HUES64 (cell line): ENCODE measurements at regions not wholly inside any gene's neighbourhood (a gene's known extent, or its start where the extent isn't known, plus 50 kb on each side); places are given as distances from the start of the nearest gene placed in this dataset.

Experiments
- H3K27ac ChIP-seq: 2 replicates; pipeline ENCODE4 v1.7.0; 2013; ENCODE audit warnings: low read depth, low read length, inconsistent platforms
- H3K27me3 ChIP-seq: 2 replicates; pipeline ENCODE4 v1.6.1; 2013; ENCODE audit warnings: mild to moderate bottlenecking, low read length; ENCODE audit not compliant: insufficient read depth
- H3K36me3 ChIP-seq: 2 replicates; pipeline ENCODE4 v1.6.1; 2013; ENCODE audit warnings: mild to moderate bottlenecking, low read length; ENCODE audit not compliant: insufficient read depth
- H3K4me1 ChIP-seq: 2 replicates; pipeline ENCODE4 v1.6.1; 2013; ENCODE audit warnings: mild to moderate bottlenecking, low read length, moderate library complexity; ENCODE audit not compliant: insufficient read depth
- H3K4me3 ChIP-seq: 2 replicates; pipeline ENCODE4 v1.5.1; 2013; ENCODE audit warnings: mild to moderate bottlenecking, low read length, moderate library complexity
- H3K9ac ChIP-seq: 2 replicates; pipeline ENCODE4 v1.6.1; 2013; ENCODE audit warnings: mild to moderate bottlenecking, low read depth, low read length
- H3K9me3 ChIP-seq: 2 replicates; pipeline ENCODE4 v1.6.1; 2013; ENCODE audit warnings: low read depth, low read length; ENCODE audit not compliant: insufficient read depth
- WGBS: fragments of 150-250, 120-280 bp; methylation state at CpG from one replicate; pipeline ENCODE4 v1.1.7; 2013; ENCODE audit warnings: missing lambda C conversion rate; 5-methylcytosine and 5-hydroxymethylcytosine counted together

DNA sequence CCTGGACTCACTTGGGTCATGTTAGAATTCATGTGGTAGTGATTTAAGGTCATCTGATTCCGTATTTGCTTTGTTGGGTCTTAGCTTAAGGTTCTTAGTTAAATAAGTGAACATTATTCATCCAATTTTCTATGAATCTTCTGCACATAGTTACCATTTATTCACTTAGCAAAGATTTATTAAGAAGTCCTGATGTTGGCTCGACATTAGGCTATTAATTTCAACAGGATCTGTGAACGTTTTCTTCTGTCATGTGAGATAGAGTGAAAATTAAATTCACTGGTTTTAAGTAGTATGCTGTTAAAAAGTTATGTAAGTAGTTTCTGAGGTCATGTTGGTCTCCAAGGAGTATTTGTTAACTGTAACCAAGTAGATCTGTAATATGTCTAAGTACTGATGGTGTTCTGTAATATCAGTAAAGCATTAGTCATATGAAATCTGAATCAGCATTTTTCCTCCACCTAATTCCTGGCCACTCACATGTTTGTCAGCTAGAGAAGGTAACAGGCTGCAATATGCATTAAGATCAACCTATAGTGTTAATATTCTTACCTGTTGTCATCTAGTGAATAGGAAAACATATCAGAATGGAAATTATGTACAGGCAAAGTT is 155.6 kb downstream of the PCDH7 start:
- Histone ChIP-seq H3K4me1 (peaks cover 4% of the 10 kb centered on the region; the same call in 1 of the 2 replicates), H3K27ac (no peak overlapping the region), H3K27me3 (no peaks in the 10 kb centered on the region), H3K9me3 (no peaks in the 10 kb centered on the region), H3K9ac (no peak overlapping the region), H3K36me3 (no peaks in the 10 kb centered on the region), H3K4me3 (no peak overlapping the region)
- WGBS: 90% methylated on average over 2 of the region's 3 CpGs

DNA sequence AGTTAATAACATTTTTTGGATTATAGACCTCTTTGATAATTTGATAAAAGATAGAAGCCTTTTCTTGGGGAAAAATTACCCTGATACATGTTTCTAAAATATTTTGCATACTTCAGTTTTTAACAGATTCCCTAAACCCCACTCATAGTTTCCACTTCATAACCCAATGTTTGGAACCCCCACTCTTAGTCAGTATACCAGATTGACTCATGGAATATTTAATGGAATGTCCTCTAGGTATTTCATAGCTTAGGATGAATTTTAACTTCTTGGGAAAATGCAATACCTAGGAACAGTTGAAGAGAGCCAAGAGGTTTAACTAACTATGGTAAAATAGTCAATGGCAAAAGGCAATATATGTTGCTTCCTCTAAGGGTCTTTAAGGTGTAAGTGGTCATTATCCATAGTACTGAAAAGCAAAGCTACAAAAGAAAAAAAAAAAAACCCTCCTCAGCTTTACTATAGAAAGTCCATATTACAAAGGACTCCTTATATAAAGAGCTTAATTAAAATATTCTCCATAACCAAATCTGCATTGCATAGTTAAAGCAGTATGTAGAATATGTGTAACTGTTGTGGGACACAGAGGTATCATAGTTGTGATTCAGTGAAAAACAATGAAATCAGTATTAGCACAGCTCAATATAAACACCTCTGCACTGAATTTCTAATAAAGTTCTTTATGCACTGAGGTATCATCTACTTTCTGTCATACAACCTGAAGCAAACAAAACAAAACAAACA is 159.9 kb downstream of the PCDH7 start:
- no peaks in the 10 kb centered on the region for H3K27me3 ChIP-seq
- H3K36me3 ChIP-seq: no peaks in the 10 kb centered on the region
- H3K27ac ChIP-seq: no peak overlapping the region
- H3K4me3 ChIP-seq: no peak overlapping the region
- no peak overlapping the region for H3K9ac ChIP-seq
- peaks cover 4% of the 10 kb centered on the region; the same call in 1 of the 2 replicates for H3K4me1 ChIP-seq
- H3K9me3 ChIP-seq: no peaks in the 10 kb centered on the region; the same call in 1 of the 2 replicates

DNA sequence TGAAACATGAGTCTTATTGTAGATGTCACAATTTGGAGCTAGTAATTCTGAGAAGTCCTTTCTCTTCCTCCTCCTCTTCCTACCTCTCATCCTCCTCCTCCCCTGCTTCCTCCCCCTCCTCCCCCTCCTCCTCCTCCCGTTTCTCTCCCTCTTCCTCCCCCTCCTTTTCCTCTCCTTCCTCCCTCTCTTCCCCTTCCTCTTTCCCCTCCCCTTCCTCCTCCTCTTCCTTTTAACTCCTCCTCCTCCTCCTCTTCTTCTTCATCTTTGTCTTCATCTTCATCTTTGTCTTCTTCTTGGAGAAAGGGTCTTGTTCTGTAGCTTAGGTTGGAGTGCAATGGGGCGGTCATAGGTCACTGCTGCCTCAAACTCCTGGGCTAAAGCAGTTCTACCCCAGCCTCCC is 161.8 kb downstream of the PCDH7 start:
- WGBS: 85% methylated on average over 2 of the region's 2 CpGs
- no peaks in the 10 kb centered on the region; the same call in 1 of the 2 replicates for H3K9me3 ChIP-seq
- H3K4me3 ChIP-seq: no peak overlapping the region

DNA sequence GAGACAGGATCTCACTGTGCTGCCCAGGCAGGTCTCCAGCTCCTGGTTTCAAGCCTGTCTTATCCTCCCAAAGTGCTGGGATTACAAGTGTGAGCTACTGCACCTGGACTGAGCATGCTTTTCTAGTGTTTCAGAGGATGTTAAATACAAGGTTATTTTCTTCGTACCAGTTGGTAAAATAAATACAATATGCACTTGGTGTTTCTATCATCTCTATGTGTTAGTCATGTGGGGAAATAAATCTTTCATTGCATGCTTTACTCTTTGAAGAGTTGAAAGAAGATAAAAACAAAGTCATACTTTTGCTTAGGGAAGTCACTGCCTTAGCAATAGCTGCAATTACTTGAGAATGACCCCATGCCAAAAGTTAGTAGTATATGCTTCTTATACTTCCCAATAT is 162.3 kb downstream of the PCDH7 start:
- no peaks in the 10 kb centered on the region; the same call in 1 of the 2 replicates for H3K9me3 ChIP-seq
- H3K27ac ChIP-seq: no peak overlapping the region
- WGBS: 100% methylated on average over 1 of the region's 1 CpG
- no peaks in the 10 kb centered on the region for H3K27me3 ChIP-seq
- H3K9ac ChIP-seq: no peak overlapping the region
- no peaks in the 10 kb centered on the region for H3K36me3 ChIP-seq
- H3K4me1 ChIP-seq: peaks cover 4% of the 10 kb centered on the region; the same call in 1 of the 2 replicates
- no peak overlapping the region for H3K4me3 ChIP-seq

More for the DNA sequence above, 161.8 kb downstream of the PCDH7 start:
- no peak overlapping the region for H3K9ac ChIP-seq
- no peaks in the 10 kb centered on the region for H3K27me3 ChIP-seq
- no peaks in the 10 kb centered on the region for H3K36me3 ChIP-seq
- H3K4me1 ChIP-seq: peaks cover 4% of the 10 kb centered on the region; the same call in 1 of the 2 replicates
- no peak overlapping the region for H3K27ac ChIP-seq

DNA sequence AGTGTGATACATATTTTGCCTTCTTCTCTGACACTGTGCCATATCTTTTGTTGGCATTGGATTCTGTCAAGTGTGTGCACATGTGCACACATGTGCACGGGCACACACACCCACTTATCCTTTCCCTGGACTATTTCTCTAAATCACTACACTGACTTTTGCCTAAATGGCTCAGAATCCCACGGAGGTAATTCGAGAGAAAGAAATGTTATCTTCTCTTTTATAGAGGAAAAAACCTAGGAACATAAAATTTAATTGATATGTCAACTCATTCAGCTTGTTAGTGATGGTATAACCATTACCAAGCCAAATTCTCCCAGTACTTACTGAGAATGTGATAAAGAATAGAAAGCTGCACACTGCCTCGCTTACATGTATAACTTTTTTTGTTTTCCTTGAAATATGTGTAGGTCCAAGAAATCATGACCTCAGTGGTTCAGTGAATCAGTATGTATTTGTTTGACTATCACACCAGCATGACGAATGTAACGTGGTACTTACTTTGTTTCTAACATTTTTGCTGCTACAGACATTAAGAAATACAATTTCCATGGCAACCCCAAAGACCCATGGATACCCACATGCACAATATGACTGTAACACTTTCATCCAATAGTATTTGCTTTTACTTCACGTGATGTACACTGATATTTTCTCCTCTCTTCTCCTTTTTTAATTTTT is 163.0 kb downstream of the PCDH7 start:
- 93% methylated on average over 5 of the region's 7 CpGs for WGBS

DNA sequence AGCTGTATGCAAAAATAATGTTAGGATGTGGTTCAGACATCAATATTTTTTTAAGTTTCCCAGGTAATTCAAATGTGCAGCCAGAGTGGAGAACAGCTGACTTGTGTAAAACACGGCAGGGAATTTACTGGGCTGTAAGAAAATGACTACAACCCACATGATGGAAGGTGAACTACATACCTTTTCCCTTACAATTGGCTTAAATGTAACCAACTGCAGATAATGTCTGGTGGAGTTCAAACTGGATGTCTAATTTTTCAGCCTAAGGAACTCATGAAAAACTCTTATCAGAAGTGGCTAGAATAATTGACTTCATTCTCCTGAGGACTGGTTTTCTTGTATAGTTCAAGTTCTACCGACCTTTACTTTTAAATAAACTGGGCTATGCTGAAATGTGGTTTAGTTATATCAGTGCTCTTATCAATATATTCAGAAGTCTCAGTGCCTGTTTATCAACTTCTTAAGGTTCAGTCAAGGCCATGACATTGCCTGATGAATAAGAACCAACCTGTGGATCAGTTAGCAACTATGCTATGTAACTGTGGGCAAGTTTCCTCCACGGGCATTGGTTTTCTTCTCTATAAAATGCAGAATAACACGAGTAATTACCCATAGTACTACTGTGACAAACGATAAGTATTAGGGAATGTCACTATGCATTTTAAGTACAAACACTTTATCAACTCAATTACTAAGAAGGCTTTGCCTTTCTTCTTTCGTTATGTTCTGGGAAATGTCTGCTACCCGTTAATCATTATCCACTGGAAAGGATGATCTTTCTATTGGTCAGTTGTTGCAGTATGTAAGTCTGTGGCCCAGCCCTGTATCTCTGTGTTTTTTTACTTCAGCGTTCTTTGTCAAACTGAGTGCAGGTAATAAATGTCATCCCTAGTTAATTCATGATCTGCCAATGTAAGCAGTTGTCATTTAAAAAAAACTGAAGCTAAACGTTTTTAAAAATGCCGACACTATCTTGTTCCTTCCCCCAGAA is 181.6 kb downstream of the PCDH7 start:
- WGBS: 92% methylated on average over 9 of the region's 10 CpGs
- H3K36me3 ChIP-seq: no peaks in the 10 kb centered on the region
- H3K4me1 ChIP-seq: peaks cover 30% of the 10 kb centered on the region
- H3K4me3 ChIP-seq: no peak overlapping the region
- H3K27ac ChIP-seq: no peak overlapping the region
- H3K9ac ChIP-seq: no peak overlapping the region
- no peaks in the 10 kb centered on the region for H3K27me3 ChIP-seq
- peaks cover 7% of the 10 kb centered on the region; the same call in 1 of the 2 replicates for H3K9me3 ChIP-seq

More for the DNA sequence above, 163.0 kb downstream of the PCDH7 start:
- H3K36me3 ChIP-seq: no peaks in the 10 kb centered on the region
- H3K27ac ChIP-seq: no peak overlapping the region
- H3K9me3 ChIP-seq: no peaks in the 10 kb centered on the region; the same call in 1 of the 2 replicates
- peaks cover 4% of the 10 kb centered on the region; the same call in 1 of the 2 replicates for H3K4me1 ChIP-seq
- H3K27me3 ChIP-seq: no peaks in the 10 kb centered on the region
- no peak overlapping the region for H3K9ac ChIP-seq
- no peak overlapping the region for H3K4me3 ChIP-seq

DNA sequence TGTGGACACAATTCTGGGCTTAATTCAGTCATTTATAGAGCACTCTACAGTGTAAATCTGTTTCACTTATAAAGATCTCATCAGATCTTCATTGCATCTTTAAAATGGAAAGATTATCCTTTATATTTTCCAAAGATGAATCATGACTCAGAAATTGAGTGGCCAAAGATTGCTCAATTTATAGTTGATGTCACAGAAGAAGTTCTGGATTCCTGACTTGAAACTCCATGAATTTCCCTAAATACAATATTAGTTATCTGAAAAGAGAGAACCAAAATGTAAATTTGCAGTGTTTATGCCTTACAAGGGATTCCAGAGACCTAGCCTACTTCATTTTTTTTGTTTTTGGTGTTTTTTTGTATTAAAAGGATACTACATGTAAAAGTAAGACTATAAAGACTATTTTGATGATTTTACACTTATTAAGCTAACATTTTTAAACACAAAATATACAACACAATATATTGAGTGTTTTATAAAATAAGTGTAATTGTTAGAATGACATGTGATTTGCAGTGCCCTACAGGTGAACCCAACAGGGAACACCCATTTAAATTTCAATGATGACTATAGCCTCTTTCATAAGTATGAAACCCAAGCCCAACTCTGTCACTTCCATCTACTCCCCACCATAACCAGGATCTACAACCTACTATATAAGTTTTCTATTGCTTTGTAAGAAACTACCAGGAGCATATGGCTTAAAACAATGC is 183.5 kb downstream of the PCDH7 start:
- Histone ChIP-seq H3K36me3 (no peaks in the 10 kb centered on the region), H3K9ac (no peak overlapping the region)

DNA sequence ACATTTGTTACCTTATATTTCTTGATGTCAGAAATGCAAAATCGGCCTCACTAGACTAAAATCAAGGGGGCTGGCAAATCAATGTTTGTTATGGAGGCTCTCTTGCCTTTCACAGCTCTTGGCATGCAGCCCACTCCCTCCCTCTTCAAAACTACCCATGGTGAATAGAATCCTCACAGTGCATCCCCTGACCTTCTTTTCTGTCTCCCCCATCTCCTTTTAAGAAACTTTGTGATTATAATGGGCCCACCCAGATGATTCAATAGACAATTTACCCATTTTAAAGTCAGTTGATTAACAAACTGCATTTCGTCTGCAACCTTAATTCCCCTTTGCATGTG is 184.0 kb downstream of the PCDH7 start:
- no peaks in the 10 kb centered on the region for H3K36me3 ChIP-seq
- H3K9ac ChIP-seq: no peak overlapping the region
- peaks cover 30% of the 10 kb centered on the region for H3K4me1 ChIP-seq
- no peaks in the 10 kb centered on the region for H3K27me3 ChIP-seq
- H3K4me3 ChIP-seq: no peak overlapping the region; the same call in 1 of the 2 replicates
- peak overlapping the region; percentile 11; the same call in 1 of the 2 replicates for H3K27ac ChIP-seq
- H3K9me3 ChIP-seq: 0 out of 2 replicates have a peak, but pooled peaks cover 5% of the 10 kb centered on the region
- 47% methylated on average over 2 of the region's 2 CpGs for WGBS

More for the DNA sequence above, 183.5 kb downstream of the PCDH7 start:
- Histone ChIP-seq H3K4me3 (no peak overlapping the region), H3K27ac (peak overlapping the region; percentile 6; the same call in 1 of the 2 replicates), H3K27me3 (no peaks in the 10 kb centered on the region), H3K9me3 (0 out of 2 replicates have a peak, but pooled peaks cover 7% of the 10 kb centered on the region), H3K4me1 (peaks cover 30% of the 10 kb centered on the region)

DNA sequence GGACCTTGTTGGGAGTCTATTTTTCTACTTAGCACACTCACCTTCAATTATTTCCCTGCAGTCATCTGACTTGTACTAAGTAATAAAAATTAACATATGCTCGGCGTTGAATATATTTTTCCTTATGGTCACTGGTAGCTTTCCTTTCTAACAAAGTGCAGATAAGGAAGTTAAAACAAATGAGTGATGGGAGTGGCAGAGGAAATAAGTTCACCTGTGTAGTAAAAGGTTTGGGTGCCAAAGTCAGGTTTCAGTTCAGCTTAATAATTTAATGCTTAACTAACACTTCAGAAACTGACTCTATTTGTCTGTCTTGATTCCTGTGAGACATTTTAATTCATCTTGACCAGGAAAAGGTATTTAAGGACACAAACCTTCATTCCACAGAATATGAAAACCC is 184.4 kb downstream of the PCDH7 start:
- Histone ChIP-seq H3K36me3 (no peaks in the 10 kb centered on the region), H3K27ac (peak overlapping the region; percentile 11; the same call in 1 of the 2 replicates), H3K4me1 (peaks cover 30% of the 10 kb centered on the region), H3K27me3 (no peaks in the 10 kb centered on the region), H3K9me3 (0 out of 2 replicates have a peak, but pooled peaks cover 1% of the 10 kb centered on the region), H3K4me3 (no peak overlapping the region; the same call in 1 of the 2 replicates), H3K9ac (no peak overlapping the region)
- WGBS: 84% methylated on average over 2 of the region's 2 CpGs
